HUES48 (cell line): ENCODE measurements at regions not wholly inside any gene's neighbourhood (a gene's known extent, or its start where the extent isn't known, plus 50 kb on each side); places are given as distances from the start of the nearest gene placed in this dataset.

Experiments
- H3K27ac ChIP-seq: one replicate; pipeline ENCODE4 v1.7.0; 2013; ENCODE audit warnings: low read depth, low read length, inconsistent platforms
- H3K27me3 ChIP-seq: 2 replicates; pipeline ENCODE4 v1.6.1; 2013; ENCODE audit warnings: mild to moderate bottlenecking, low read length; ENCODE audit not compliant: control insufficient read depth, insufficient read depth
- H3K36me3 ChIP-seq: 2 replicates; pipeline ENCODE4 v1.6.1; 2013; ENCODE audit warnings: low read length; ENCODE audit not compliant: control insufficient read depth, insufficient read depth
- H3K4me1 ChIP-seq: 2 replicates; pipeline ENCODE4 v1.6.1; 2013; ENCODE audit warnings: mild to moderate bottlenecking, low read length; ENCODE audit not compliant: control insufficient read depth, insufficient read depth
- H3K4me3 ChIP-seq: 2 replicates; pipeline ENCODE4 v1.5.1; 2013; ENCODE audit warnings: mild to moderate bottlenecking, low read depth, low read length
- H3K9ac ChIP-seq: 2 replicates; pipeline ENCODE4 v1.6.1; 2013; ENCODE audit warnings: mild to moderate bottlenecking, low read depth, low read length, moderate library complexity
- H3K9me3 ChIP-seq: 2 replicates; pipeline ENCODE4 v1.6.1; 2013; ENCODE audit warnings: low read length; ENCODE audit not compliant: control insufficient read depth, insufficient read depth

DNA sequence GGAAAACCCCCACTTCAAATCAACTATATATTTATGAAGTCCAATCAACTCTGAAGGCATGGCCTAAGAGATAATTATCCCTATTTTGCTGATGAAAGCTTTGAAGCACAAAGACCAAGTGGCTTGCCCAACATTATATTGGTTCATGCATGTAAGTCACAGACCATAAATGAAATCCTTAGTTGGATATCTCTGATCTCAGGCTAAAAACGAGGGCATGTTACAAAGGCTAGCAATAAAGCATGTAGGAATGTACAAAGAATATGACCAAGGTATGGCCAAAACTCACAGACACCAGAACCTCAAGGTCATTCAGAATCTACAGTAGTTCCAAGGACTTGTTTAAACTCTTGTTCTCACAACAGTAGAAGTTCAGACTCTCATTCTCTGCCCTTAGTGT, 100.2 kb upstream of the SESN3 start:
- Histone ChIP-seq H3K27ac (no peak overlapping the region), H3K36me3 (no peaks in the 10 kb centered on the region), H3K4me1 (peaks cover 5% of the 10 kb centered on the region; the same call in 1 of the 2 replicates), H3K9me3 (no peaks in the 10 kb centered on the region), H3K9ac (no peak overlapping the region), H3K27me3 (no peaks in the 10 kb centered on the region), H3K4me3 (no peak overlapping the region)

DNA sequence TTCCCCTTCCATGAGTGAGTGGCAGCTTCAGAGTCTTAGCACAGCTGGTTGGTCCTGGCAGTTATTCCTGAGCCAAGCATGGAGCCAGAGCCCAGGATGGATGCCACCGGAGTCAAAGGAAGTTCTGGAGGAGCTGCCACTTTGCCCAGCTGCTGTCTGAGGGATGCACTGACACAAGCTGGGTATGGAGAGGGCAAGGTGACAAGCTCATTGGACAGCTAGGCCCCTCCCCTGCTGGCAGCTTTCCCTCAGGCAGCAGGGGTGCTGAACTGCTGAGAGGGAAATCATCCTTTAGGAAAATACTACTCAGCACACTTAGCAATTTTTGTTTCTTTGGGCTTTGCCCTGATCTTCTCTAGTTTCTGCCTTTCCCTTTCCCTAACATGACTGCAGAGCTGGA, 99.3 kb upstream of the SESN3 start:
- H3K4me1 ChIP-seq = peaks cover 1% of the 10 kb centered on the region; the same call in 1 of the 2 replicates
- H3K9ac ChIP-seq = no peak overlapping the region
- no peak overlapping the region for H3K27ac ChIP-seq
- no peaks in the 10 kb centered on the region for H3K27me3 ChIP-seq
- no peaks in the 10 kb centered on the region for H3K36me3 ChIP-seq
- no peaks in the 10 kb centered on the region for H3K9me3 ChIP-seq
- H3K4me3 ChIP-seq = no peak overlapping the region

DNA sequence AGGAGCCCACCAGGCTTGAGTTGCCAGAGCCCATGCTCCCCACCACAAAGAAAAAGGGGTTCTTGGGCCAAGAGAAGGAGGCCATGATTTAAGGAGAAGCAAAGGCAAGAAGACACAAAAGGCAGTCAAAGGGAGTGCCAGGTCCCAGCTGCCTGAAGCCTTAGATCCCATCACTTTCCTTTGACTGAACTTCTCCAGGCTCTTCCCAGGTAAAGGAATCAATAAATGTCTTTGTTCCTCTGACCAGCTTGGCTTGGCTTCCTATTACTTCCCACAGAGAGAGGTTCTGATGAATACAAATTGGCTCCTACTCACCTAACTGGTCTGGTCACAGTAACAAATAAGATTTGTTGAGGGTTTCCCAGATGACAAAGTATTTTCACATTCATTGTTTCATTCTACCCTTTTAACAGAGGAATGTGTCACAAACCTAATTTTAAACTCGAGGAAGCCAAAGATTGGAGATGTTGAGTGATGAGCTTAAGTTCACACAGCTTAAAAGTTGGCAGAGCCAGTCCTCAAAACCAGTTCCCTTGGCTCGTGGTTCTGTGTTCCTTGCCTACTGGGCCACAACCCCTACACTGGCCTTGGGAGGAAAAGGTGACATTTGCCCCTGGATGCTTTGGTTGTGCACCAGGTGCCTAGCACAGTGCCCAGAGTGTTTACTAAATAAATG, 96.4 kb upstream of the SESN3 start:
- Histone ChIP-seq H3K4me3 (no peak overlapping the region), H3K27ac (no peak overlapping the region), H3K9me3 (no peaks in the 10 kb centered on the region), H3K9ac (no peak overlapping the region), H3K36me3 (no peaks in the 10 kb centered on the region), H3K4me1 (peaks cover 6% of the 10 kb centered on the region), H3K27me3 (no peaks in the 10 kb centered on the region)

DNA sequence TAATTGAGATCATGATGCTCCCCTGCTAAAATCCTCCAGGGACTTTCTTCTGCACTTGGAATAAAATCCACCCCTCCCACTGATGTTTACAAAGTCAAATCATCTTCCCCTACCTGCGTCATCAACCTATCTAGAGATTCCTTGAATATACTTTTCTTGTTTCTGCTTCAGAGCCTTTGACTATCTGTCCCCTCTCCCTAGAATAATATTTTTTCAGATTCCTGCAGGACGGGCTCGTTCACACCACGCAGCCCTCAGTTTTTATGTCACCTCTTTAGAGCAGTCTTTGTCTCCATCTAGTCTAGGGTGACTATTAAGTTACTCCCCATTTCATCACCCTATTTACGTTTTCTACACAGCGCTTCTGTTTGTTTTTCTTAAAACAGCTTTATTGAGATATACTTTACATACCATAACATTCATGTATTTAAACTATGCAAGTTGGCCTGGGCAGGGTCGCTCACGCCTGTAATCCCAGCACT, 94.8 kb upstream of the SESN3 start:
- no peak overlapping the region for H3K27ac ChIP-seq
- no peaks in the 10 kb centered on the region for H3K27me3 ChIP-seq
- peaks cover 2% of the 10 kb centered on the region; the same call in 1 of the 2 replicates for H3K9me3 ChIP-seq
- H3K36me3 ChIP-seq = no peaks in the 10 kb centered on the region
- H3K4me3 ChIP-seq = no peak overlapping the region
- peaks cover 6% of the 10 kb centered on the region for H3K4me1 ChIP-seq
- no peak overlapping the region for H3K9ac ChIP-seq

DNA sequence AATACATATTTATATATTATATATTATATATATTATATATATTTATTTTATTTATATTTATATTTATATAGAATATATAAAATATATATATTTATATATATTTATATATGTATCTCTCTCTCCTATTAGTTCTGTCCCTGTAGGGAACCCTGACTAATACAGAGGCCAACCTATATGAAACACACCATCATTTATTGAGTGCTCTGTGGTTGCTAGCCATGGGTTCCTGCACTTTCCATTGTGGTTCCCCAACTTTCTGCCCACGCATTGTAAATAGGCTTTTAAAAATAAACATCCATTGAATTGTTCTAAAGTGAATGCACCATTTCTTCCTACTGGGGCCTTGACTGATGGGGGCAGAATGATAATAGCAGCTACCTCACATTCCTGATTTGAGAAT, 93.8 kb upstream of the SESN3 start:
- Histone ChIP-seq H3K36me3 (no peaks in the 10 kb centered on the region), H3K27ac (no peak overlapping the region), H3K9ac (no peak overlapping the region), H3K9me3 (peaks cover 2% of the 10 kb centered on the region; the same call in 1 of the 2 replicates), H3K27me3 (no peaks in the 10 kb centered on the region), H3K4me3 (no peak overlapping the region), H3K4me1 (peaks cover 6% of the 10 kb centered on the region)

DNA sequence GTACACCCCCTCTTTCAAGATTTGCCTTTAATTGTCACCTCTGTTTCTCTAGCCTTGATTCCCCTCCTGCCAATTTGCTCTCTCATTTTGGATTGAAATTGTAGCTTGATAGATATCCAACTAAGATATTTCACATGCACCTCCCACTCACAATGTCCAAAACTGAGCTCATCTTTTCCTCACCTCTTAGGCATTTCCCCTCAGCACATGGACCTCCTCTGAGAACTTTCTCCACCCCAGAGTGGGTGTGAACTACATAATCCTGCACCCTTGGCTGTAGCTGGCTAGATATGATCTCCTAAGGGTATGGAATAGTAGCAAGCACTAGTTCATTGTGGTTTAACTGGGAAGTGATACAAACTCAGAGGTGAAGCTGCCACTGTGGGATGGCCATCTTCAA, 91.5 kb upstream of the SESN3 start:
- Histone ChIP-seq H3K27ac (no peak overlapping the region), H3K4me3 (no peak overlapping the region), H3K4me1 (peaks cover 6% of the 10 kb centered on the region), H3K9me3 (peaks cover 2% of the 10 kb centered on the region; the same call in 1 of the 2 replicates), H3K27me3 (no peaks in the 10 kb centered on the region), H3K36me3 (no peaks in the 10 kb centered on the region), H3K9ac (no peak overlapping the region)

DNA sequence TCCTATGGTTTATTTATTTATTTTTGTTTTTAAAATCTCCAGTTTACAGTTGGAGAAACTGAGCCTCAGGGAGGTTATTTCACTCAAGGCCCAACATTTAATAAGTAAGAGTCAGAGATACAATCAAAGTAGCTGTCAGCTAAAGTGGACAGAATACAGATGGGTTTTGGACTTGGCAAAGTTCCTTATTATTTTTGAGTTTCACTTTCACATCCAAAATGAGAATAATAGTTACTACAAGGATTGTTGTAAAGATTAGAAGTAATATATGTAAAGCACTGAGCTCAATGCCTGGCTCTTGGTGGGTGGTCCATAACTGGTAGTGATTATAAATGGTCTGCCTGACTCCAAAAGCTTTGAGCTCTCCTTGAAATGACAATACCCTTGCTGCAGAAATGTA, 87.5 kb upstream of the SESN3 start:
- Histone ChIP-seq H3K9me3 (peaks cover 2% of the 10 kb centered on the region; the same call in 1 of the 2 replicates), H3K36me3 (no peaks in the 10 kb centered on the region), H3K4me1 (no peaks in the 10 kb centered on the region), H3K4me3 (no peak overlapping the region), H3K27me3 (no peaks in the 10 kb centered on the region), H3K27ac (no peak overlapping the region), H3K9ac (no peak overlapping the region)

DNA sequence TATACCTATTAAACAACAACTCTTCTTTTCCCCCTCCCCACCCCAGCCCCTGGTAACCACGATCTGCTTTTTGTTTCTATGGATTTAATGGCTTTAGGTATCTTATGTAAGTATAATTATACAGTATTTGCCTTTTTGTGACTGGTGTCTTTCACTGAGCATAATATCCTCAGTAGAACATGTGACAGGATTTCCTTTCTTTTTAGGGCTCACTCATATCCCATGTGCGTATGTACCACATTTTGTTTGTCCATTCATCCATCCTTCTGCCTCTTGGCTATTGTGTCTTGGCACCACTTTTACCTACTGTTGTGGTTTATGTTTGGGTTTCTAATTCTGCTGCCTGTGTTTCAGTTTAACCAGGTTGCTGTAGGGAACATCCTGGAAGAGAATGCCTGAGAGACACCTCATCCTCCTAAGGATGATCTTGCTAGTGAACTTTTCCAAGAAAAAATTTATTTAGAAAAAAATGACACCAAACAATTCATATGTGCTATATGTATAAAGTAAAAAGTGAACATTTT, 77.6 kb upstream of the SESN3 start:
- Histone ChIP-seq H3K27me3 (no peaks in the 10 kb centered on the region), H3K9me3 (no peaks in the 10 kb centered on the region), H3K4me1 (0 out of 2 replicates have a peak, but pooled peaks cover 6% of the 10 kb centered on the region), H3K4me3 (no peak overlapping the region), H3K36me3 (no peaks in the 10 kb centered on the region), H3K9ac (no peak overlapping the region), H3K27ac (no peak overlapping the region)

DNA sequence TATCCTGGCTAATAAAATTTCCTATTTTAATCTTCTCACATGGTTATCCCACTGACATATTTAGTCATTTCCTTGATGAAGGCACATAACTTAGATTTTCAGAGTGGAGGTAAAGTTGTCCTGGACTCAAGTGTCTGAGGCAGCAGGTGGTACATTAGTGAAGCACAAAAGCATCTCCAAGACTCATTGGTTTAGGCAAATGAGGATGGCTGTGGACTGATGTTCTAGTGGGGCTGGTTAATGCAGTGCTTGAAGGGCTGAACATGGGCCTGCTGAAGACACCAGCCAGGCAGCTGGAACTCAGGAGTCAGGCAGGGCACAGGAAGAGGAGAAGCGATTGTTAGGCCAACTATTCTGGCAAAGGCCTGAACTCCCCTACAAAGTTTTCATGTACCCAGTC, 76.3 kb upstream of the SESN3 start:
- no peaks in the 10 kb centered on the region for H3K36me3 ChIP-seq

DNA sequence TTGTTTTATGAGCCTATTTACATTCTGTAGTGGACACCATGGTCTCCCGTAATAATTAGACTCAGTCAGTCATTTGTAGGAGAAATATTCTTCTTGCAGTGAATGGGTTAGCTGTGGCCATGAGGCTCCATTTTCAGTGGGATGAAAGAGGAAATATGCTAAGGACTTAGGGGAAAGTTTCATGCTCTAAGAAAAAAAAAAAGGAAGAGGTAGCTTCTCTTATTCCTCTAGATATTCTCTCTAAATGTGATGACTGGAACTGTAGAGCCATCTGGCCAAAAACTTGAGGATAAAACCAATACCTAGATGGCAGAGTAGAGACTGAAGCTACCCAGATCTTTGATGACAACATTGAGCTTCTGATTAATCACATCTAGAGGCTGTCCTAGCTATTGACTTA, 75.8 kb upstream of the SESN3 start:
- no peak overlapping the region for H3K27ac ChIP-seq
- peaks cover 6% of the 10 kb centered on the region; the same call in 1 of the 2 replicates for H3K4me1 ChIP-seq
- no peaks in the 10 kb centered on the region for H3K36me3 ChIP-seq
- no peak overlapping the region for H3K4me3 ChIP-seq
- no peak overlapping the region for H3K9ac ChIP-seq
- no peaks in the 10 kb centered on the region for H3K27me3 ChIP-seq
- no peaks in the 10 kb centered on the region for H3K9me3 ChIP-seq

More for the DNA sequence above, 76.3 kb upstream of the SESN3 start:
- H3K4me1 ChIP-seq = peaks cover 6% of the 10 kb centered on the region; the same call in 1 of the 2 replicates
- H3K27me3 ChIP-seq = no peaks in the 10 kb centered on the region
- no peak overlapping the region for H3K27ac ChIP-seq
- H3K9ac ChIP-seq = no peak overlapping the region
- no peaks in the 10 kb centered on the region for H3K9me3 ChIP-seq
- no peak overlapping the region for H3K4me3 ChIP-seq

DNA sequence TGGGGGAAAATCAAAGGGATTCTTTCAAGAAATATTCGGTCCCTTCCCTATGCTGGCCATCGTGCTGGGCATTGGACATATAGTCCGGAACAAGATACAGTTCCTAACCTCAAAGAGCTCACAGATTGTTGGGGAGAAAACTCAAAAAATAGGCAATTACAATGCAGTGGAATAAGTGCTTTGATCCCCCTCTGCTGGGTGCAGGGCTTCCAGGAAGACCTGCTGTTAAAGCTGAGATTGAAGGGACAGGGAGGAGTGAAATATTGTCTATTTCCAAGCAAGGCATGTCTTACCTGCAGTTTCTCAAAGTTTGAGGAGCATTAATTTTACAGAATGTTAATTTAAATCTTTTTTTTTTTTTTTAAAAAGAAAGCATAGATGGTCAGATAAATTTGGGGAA, 75.1 kb upstream of the SESN3 start:
- Histone ChIP-seq H3K4me1 (peaks cover 6% of the 10 kb centered on the region; the same call in 1 of the 2 replicates), H3K9ac (no peak overlapping the region), H3K27me3 (no peaks in the 10 kb centered on the region), H3K27ac (no peak overlapping the region), H3K4me3 (no peak overlapping the region), H3K36me3 (no peaks in the 10 kb centered on the region), H3K9me3 (no peaks in the 10 kb centered on the region)
